Ishikawa (cell line): ENCODE measurements at regions not wholly inside any gene's neighbourhood (a gene's known extent, or its start where the extent isn't known, plus 50 kb on each side); places are given as distances from the start of the nearest gene placed in this dataset.

Experiments used
- CEBPB ChIP-seq: IDR thresholded peaks from 2 replicates; pipeline ENCODE4 v1.6.1; 2012
- CREB1 ChIP-seq: IDR thresholded peaks from 2 replicates; pipeline ENCODE4 v1.6.1; 2012; ENCODE audit warnings: low read depth
- EGR1 ChIP-seq: IDR thresholded peaks from 2 replicates; pipeline ENCODE4 v1.6.1; 2012
- EP300 ChIP-seq: IDR thresholded peaks from 2 replicates; pipeline ENCODE4 v1.6.1; 2012; ENCODE audit warnings: borderline replicate concordance
- FOXM1 ChIP-seq: IDR thresholded peaks from 2 replicates; pipeline ENCODE4 v1.6.1; 2012; ENCODE audit warnings: low read depth, borderline replicate concordance
- MAX ChIP-seq: IDR thresholded peaks from 2 replicates; pipeline ENCODE4 v1.6.1; 2012
- NFIC ChIP-seq: IDR thresholded peaks from 2 replicates; pipeline ENCODE4 v1.6.1; 2012
- RAD21 ChIP-seq: IDR thresholded peaks from 2 replicates; pipeline ENCODE4 v1.6.1; 2012; ENCODE audit warnings: low read depth
- REST ChIP-seq: IDR thresholded peaks from 2 replicates; pipeline ENCODE4 v1.6.1; 2012; ENCODE audit warnings: low read depth, mild to moderate bottlenecking
- TAF1 ChIP-seq: IDR thresholded peaks from 2 replicates; pipeline ENCODE4 v1.6.1; 2012; ENCODE audit warnings: low read depth, mild to moderate bottlenecking
- TCF12 ChIP-seq: IDR thresholded peaks from 2 replicates; pipeline ENCODE4 v1.6.1; 2012; ENCODE audit warnings: low read depth
- TEAD4 ChIP-seq: IDR thresholded peaks from 2 replicates; pipeline ENCODE4 v1.6.1; 2012
- USF1 ChIP-seq: IDR thresholded peaks from 2 replicates; pipeline ENCODE4 v1.6.1; 2012
- YY1 ChIP-seq: IDR thresholded peaks from 2 replicates; pipeline ENCODE4 v1.6.1; 2012; ENCODE audit warnings: low read depth
- ZBTB7A ChIP-seq: IDR thresholded peaks from 2 replicates; pipeline ENCODE4 v1.6.1; 2012; ENCODE audit warnings: low read depth

GRCh38 chr17:43309505-43310332 is 75.9 kb upstream of the RNU2-1 start:
- TF ChIP-seq TEAD4 (no peak), REST (no peak), EP300 (no peak), RAD21 (no peak), CREB1 (no peak), USF1 (no peak), FOXM1 (no peak), CEBPB (no peak), EGR1 (no peak), TCF12 (no peak), NFIC (no peak), YY1 (no peak), MAX (no peak), ZBTB7A (no peak), TAF1 (no peak)

GRCh38 chr17:43308999-43309398 is 75.2 kb upstream of the RNU2-1 start:
- TF ChIP-seq REST (no peak), TEAD4 (no peak), CEBPB (no peak), CREB1 (no peak), TCF12 (no peak), FOXM1 (no peak), RAD21 (no peak), EP300 (no peak), YY1 (no peak), MAX (no peak), NFIC (no peak), USF1 (no peak), ZBTB7A (no peak), TAF1 (no peak), EGR1 (no peak)
